Esophagus muscularis mucosa (tissue), 4 donors: ENCODE measurements at regions not wholly inside any gene's neighbourhood (a gene's known extent, or its start where the extent isn't known, plus 50 kb on each side); places are given as distances from the start of the nearest gene placed in this dataset.

Experiments used
- DNase-seq: peaks from one replicate; pipeline ENCODE4 v3.0.0-alpha.2; 2017; ENCODE audit errors: extremely low spot score
- H3K27ac ChIP-seq, 4 donors: fragments of 200-600 bp; sonication (generic); replicated peaks in 1 of 4; 1 replicate in 3 of 4; 2 replicates in 1 of 4; pipeline ENCODE4 v1.5.1; 2016 to 2019; ENCODE audit warnings: mild to moderate bottlenecking in 1 of 4
- H3K27me3 ChIP-seq, 4 donors: fragments of 200-600 bp; sonication (generic); one replicate each; pipeline versions ENCODE4 v1.5.1 to v1.6.0; 2016 to 2019
- H3K36me3 ChIP-seq, 4 donors: fragments of 200-600 bp; sonication (generic); one replicate each; pipeline ENCODE4 v1.5.1; 2016 to 2019
- H3K4me1 ChIP-seq, 4 donors: fragments of 200-600 bp; sonication (generic); one replicate each; pipeline ENCODE4 v1.5.1; 2016 to 2019
- H3K4me3 ChIP-seq, 4 donors: fragments of 200-600 bp; sonication (generic); 1 replicate in 2 of 4; 2 replicates in 2 of 4; pipeline ENCODE4 v1.5.1; 2016 to 2019; ENCODE audit warnings: mild to moderate bottlenecking in 4 of 4, moderate library complexity in 1 of 4
- H3K9me3 ChIP-seq, 4 donors: fragments of 200-600 bp; sonication (generic); 1 replicate in 3 of 4; 2 replicates in 1 of 4; pipeline ENCODE4 v1.5.1; 2016 to 2019
- CTCF ChIP-seq, 3 experiments: fragments of 200-600 bp in 2 of 3; fragments of 450-650 bp in 1 of 3; sonication (generic) in 2 of 3; IDR thresholded peaks; one replicate each; pipeline ENCODE4 v1.5.1; 2017 to 2019; ENCODE audit warnings: antibody characterized with exemption in 3 of 3, mild to moderate bottlenecking in 2 of 3, moderate library complexity in 1 of 3
- EP300 ChIP-seq: sonication (generic); formaldehyde crosslinking; IDR thresholded peaks from one replicate; pipeline ENCODE4 v1.6.1; 2017; ENCODE audit warnings: antibody characterized with exemption
- POLR2A ChIP-seq: fragments of 450-650 bp; IDR thresholded peaks from one replicate; pipeline ENCODE4 v1.6.1; 2017; ENCODE audit warnings: antibody characterized with exemption, moderate library complexity, mild to moderate bottlenecking, low read depth
- POLR2AphosphoS5 ChIP-seq, 2 donors: sonication (generic); formaldehyde crosslinking; IDR thresholded peaks; one replicate each; pipeline ENCODE4 v1.6.1; 2017; ENCODE audit warnings: antibody characterized with exemption in 2 of 2
- WGBS: methylation state at CpG from one replicate; pipeline ENCODE4 v1.1.5; 2018; 5-methylcytosine and 5-hydroxymethylcytosine counted together
- intact Hi-C: fragments of 100-400 bp; cut with DNase I; formaldehyde crosslinking; loops from one replicate; pipeline ENCODE4 v1.15.1; 2023

- Histone ChIP-seq H3K27ac (no peak overlapping the region), H3K36me3 (no peaks in the 10 kb centered on the region), H3K27me3 (peaks cover 0 to 9% (median 0%) of the 10 kb centered on the region in 4 donors), H3K9me3 (peaks cover 0 to 5% (median 3%) of the 10 kb centered on the region in 4 donors), H3K4me3 (no peak overlapping the region), H3K4me1 (no peaks in the 10 kb centered on the region)
- no peak for DNase-seq
- intact Hi-C loops = no loop called here
- 89% methylated on average over 23 of the region's 27 CpGs for WGBS
- TF ChIP-seq POLR2A (no peak), EP300 (no peak)
Observed at GRCh38 chr22:48600681-48601080, 1227.0 kb downstream of the BRD1 start.

DNA sequence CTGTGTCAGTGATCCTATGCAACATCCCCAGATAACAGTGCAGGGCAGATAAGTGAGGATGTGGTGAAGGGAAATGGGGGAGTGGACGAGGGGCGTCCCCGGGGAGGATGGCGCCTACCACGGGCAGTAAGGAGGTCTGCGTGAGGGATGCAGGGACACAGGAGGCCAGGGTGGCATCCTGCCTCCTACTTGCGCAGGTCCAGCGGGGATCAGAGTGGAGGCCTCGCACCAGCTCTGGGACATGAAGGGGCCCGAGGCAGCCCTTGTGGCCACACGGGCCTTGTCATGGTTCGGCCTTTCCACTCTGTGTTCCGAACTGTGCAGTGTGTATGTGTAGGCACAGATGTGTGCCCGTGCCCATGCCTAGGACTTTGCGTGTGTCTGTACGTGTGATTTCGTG, 1227.5 kb downstream of the BRD1 start:
- no peaks in the 10 kb centered on the region for H3K36me3 ChIP-seq
- no peak overlapping the region for H3K4me3 ChIP-seq
- H3K27ac ChIP-seq = no peak overlapping the region
- peaks cover 0 to 12% (median 0%) of the 10 kb centered on the region in 4 donors for H3K27me3 ChIP-seq
- intact Hi-C loops = no loop called here
- 94% methylated on average over 16 of the region's 17 CpGs for WGBS
- TF ChIP-seq CTCF (IDR thresholded peaks at IDR 0.05) (no peak), POLR2AphosphoS5 (IDR thresholded peaks at IDR 0.05) (no peak), POLR2A (no peak), EP300 (no peak)
- no peaks in the 10 kb centered on the region for H3K4me1 ChIP-seq
- DNase-seq = no peak
- H3K9me3 ChIP-seq = peaks cover 0 to 5% (median 3%) of the 10 kb centered on the region in 4 donors

DNA sequence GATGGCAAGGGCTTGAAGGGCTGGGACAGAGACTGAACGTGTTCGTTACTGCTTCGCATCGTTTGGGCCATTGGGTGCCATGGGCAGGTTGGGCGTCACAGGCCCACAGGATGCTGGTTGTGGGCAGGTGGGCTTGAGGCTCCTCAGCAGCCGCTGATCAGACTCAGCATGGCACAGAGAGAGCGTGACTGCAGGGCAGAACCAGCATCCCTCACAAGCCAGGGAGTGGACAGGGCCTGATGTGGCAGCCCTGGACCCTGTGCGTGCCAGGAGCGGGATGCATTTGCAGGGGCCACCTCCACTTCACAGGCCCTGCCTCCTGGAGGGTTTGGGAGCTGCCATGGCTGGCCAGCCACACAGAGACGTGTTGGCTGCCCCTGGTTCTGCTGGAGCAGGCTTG, 1228.3 kb downstream of the BRD1 start:
- Histone ChIP-seq H3K4me1 (no peaks in the 10 kb centered on the region), H3K36me3 (no peaks in the 10 kb centered on the region), H3K27ac (no peak overlapping the region), H3K9me3 (peaks cover 0 to 5% (median 3%) of the 10 kb centered on the region in 4 donors), H3K4me3 (no peak overlapping the region), H3K27me3 (peaks cover 0 to 18% (median 0%) of the 10 kb centered on the region in 4 donors)
- intact Hi-C loops = no loop called here
- no peak for TF ChIP-seq CTCF (IDR thresholded peaks at IDR 0.05)
- no peak for TF ChIP-seq POLR2A
- no peak for TF ChIP-seq POLR2AphosphoS5 (IDR thresholded peaks at IDR 0.05)
- no peak for TF ChIP-seq EP300
- 94% methylated on average over 3 of the region's 10 CpGs for WGBS
- no peak for DNase-seq

- peaks cover 0 to 5% (median 3%) of the 10 kb centered on the region in 4 donors for H3K9me3 ChIP-seq
- peaks cover 0 to 40% (median 0%) of the 10 kb centered on the region in 4 donors for H3K27me3 ChIP-seq
- no peak for DNase-seq
- no peak for TF ChIP-seq POLR2A
- TF ChIP-seq EP300 = no peak
- TF ChIP-seq POLR2AphosphoS5 (IDR thresholded peaks at IDR 0.05) = no peak
- TF ChIP-seq CTCF (IDR thresholded peaks at IDR 0.05) = no peak
- H3K4me1 ChIP-seq = no peaks in the 10 kb centered on the region
- intact Hi-C loops = no loop called here
- no peak overlapping the region for H3K27ac ChIP-seq
- H3K36me3 ChIP-seq = no peaks in the 10 kb centered on the region
- WGBS = 94% methylated on average over 24 of the region's 24 CpGs
- no peak overlapping the region for H3K4me3 ChIP-seq
Observed at GRCh38 chr22:48596111-48596850, 1231.4 kb downstream of the BRD1 start.

GRCh38 chr22:48595511-48595905, 1232.2 kb downstream of the BRD1 start:
- intact Hi-C loops = no loop called here
- TF ChIP-seq POLR2AphosphoS5 (IDR thresholded peaks at IDR 0.05) (no peak), CTCF (IDR thresholded peaks at IDR 0.05) (no peak), POLR2A (no peak), EP300 (no peak)
- H3K4me1 ChIP-seq = no peaks in the 10 kb centered on the region

More at GRCh38 chr22:48595511-48595905, 1232.2 kb downstream of the BRD1 start:
- no peak overlapping the region for H3K27ac ChIP-seq
- peaks cover 0 to 41% (median 0%) of the 10 kb centered on the region in 4 donors for H3K27me3 ChIP-seq
- H3K36me3 ChIP-seq = no peaks in the 10 kb centered on the region
- H3K9me3 ChIP-seq = peaks cover 0 to 5% (median 3%) of the 10 kb centered on the region in 4 donors
- WGBS = 84% methylated on average over 7 of the region's 10 CpGs
- H3K4me3 ChIP-seq = no peak overlapping the region
- no peak for DNase-seq
